Kidney epithelial cell (primary cell): ENCODE measurements at regions not wholly inside any gene's neighbourhood (a gene's known extent, or its start where the extent isn't known, plus 50 kb on each side); places are given as distances from the start of the nearest gene placed in this dataset.
A peak's percentile ranks its signal among the peaks of the same experiment; 100 is the strongest.

Source experiments
- DNase-seq: peaks from one replicate; pipeline ENCODE4 v3.0.0-alpha.2; 2010; ENCODE audit warnings: low read depth
- H3K27me3 ChIP-seq: 2 replicates; pipeline ENCODE4 v1.6.0; 2011; ENCODE audit warnings: low read length; ENCODE audit not compliant: control insufficient read depth, insufficient read depth
- H3K36me3 ChIP-seq: 2 replicates; pipeline ENCODE4 v1.5.1; 2011; ENCODE audit warnings: low read length; ENCODE audit not compliant: control insufficient read depth, insufficient read depth
- H3K4me3 ChIP-seq: 2 replicates; pipeline ENCODE4 v1.5.1; 2011; ENCODE audit warnings: low read depth, mild to moderate bottlenecking, control low read depth, low read length
- TF ChIP-seq, protein P1 (sequence below): IDR thresholded peaks from 2 replicates; pipeline ENCODE4 v1.5.1; 2011; ENCODE audit warnings: mild to moderate bottlenecking, moderate library complexity, low read length, control low read depth, inconsistent platforms; ENCODE audit not compliant: insufficient read depth, poor library complexity, severe bottlenecking

DNA sequence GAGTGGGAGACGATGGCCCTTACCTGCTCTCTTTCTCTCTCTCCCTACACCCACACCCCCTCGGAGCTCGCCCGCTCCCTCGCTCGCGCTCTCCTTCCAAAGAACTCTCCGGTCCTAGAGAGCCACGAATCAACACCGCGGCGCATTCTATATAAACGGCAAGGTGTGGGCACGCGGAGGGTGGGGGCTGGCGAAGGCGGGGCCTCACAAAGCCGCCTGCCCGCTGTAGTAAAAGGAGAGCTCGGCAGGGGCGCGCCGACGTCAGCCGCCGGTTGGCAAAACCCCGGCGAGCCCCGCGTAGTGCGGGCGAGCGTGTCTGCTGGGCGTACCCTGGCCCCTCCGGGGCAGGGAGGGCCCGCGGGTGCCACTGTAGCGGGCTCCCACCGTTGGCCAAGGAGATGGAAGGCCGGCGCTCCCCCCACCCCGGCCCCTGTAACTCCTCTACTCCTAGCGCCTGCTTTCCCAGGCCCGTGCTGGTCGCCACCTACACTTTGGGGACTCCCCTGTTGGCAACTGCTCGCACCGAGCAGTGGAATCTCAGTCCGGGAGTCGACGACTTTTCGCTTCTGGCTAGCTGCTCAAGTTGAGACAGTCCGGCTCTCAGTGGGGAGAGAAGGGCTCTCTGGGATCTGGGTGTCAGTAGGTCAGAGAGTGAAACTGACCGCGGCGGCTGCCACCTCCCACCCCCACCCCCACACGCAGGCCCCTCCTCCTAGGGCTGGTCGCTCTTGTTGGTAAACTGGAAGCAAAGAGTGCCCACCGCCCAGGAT, 325.5 kb upstream of the F9 start:
- TF ChIP-seq, protein P1, sequence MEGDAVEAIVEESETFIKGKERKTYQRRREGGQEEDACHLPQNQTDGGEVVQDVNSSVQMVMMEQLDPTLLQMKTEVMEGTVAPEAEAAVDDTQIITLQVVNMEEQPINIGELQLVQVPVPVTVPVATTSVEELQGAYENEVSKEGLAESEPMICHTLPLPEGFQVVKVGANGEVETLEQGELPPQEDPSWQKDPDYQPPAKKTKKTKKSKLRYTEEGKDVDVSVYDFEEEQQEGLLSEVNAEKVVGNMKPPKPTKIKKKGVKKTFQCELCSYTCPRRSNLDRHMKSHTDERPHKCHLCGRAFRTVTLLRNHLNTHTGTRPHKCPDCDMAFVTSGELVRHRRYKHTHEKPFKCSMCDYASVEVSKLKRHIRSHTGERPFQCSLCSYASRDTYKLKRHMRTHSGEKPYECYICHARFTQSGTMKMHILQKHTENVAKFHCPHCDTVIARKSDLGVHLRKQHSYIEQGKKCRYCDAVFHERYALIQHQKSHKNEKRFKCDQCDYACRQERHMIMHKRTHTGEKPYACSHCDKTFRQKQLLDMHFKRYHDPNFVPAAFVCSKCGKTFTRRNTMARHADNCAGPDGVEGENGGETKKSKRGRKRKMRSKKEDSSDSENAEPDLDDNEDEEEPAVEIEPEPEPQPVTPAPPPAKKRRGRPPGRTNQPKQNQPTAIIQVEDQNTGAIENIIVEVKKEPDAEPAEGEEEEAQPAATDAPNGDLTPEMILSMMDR = no peak
- H3K4me3 ChIP-seq = peak overlapping the region; percentile 40
- DNase-seq = no peak
- peaks cover 15% of the 10 kb centered on the region for H3K27me3 ChIP-seq
- no peaks in the 10 kb centered on the region for H3K36me3 ChIP-seq

DNA sequence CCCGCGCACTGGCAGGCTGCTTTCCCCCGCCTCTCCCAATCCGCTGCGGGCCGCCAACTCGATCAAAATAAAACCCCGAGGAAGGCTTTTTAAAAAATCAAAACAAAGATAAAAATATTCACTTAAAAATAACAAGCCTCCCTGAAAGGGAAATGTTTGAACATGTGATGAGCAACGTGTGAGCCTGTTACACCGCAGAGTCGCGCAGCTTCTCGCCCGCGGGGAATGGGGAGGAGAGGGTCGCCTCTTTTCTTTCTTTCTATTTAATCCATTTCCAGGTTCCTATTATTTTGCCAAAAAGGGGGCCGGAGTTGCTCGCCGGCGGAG, 326.0 kb upstream of the F9 start:
- Histone ChIP-seq H3K4me3 (peak overlapping the region; percentile 40), H3K36me3 (no peaks in the 10 kb centered on the region), H3K27me3 (peaks cover 15% of the 10 kb centered on the region)
- no peak for DNase-seq
- TF ChIP-seq, protein P1 = no peak

DNA sequence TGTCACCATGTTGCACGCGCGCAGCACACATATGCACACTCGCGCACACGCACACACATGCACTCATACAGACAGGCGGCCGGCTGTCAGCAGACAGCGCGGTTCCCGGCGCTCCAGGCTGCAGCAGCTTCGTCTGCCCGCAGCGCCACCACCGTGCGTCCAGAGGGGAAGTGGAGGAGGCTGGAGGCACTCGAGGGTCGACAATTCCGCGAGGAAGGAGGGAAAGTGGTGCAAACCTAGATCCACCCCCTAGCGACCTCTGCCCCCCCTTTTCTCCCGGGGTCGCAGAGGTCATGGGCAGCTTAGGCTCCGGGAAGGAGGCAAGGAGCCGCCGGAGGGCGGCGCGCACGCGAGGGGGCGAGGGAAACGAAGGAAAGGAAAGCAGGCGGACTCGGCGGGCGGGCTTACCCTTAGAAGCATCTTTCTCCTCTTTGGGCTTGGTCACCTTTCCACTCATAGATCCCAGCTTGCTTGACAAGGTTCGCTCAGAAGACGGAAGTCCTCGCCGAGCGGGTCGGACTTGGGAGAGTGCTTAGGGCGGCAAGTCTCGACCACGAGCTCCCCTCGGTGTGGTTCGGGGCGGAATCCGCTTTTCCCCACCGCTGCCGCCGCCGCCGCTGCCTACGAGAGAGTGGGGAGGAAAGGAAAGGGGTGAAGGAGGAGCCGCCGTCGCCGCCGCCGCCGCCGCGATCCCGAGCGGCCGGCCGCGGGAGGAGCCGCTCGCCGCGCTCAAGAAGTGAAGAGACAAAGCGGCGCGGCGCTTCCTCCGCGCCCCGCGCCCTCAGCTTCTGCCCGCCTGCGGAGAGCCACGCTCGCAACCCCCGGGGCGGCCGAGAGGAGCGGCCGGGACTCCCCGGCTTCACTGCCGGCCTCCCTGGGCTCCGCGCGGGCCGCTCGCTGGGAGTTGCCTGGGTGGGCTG, 326.6 kb upstream of the F9 start:
- TF ChIP-seq, protein P1 = no peak
- Histone ChIP-seq H3K36me3 (no peaks in the 10 kb centered on the region), H3K27me3 (peaks cover 15% of the 10 kb centered on the region), H3K4me3 (peak overlapping the region; percentile 40)
- DNase-seq = no peak

DNA sequence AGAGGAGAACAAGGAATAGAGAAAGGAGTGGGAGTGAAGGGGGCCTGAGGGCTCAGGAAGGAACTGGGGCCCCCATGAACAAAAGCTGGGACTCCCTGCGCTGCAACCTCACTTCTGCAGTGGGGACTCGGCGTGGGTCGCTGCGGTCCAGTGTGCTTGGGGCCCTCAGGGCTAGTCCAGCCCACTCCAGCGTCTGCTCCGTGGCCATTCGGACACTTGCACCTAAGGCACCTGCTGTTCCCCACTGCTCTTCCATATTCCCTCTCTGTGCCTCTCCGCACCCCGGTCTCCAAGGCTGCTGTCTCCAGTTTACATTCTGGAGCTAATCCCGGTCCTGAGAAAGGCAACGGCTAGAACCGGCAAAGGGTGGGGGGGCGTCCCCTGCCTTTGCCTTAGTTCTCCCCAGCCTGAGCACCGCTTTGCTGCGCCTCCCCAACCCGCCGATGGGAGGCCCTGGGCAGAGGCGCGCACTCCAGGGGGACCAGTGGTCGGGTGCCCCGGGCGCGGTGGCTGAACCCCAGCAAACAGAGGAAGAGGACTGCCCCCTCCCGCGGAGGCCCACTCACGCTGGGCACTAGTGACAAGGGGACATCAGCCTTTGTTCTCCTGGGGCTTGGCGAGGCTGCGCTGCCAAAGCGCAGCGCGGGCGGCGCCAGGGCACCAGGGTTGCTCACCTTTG, 327.7 kb upstream of the F9 start:
- Histone ChIP-seq H3K27me3 (peaks cover 15% of the 10 kb centered on the region), H3K4me3 (no peak overlapping the region), H3K36me3 (no peaks in the 10 kb centered on the region)
- DNase-seq = no peak
- TF ChIP-seq, protein P1 = no peak

DNA sequence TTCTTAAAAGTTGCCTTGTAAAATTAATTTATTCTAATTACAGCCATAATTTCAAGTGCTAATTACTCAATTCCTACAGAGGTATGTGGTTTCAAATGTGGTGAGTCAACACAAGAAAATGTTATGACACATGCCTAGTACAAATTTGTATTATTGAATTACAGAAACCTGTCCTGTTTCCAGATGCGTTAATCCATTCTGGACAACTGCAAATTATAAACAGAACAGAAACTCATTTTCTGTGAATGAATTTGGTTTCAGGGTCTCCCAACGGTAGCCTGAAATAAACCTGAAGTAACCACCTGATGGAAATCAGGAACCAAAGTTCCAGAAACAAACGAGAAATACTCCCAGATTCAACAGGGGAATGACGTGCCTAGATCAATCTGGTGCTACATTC, 328.6 kb upstream of the F9 start:
- DNase-seq = no peak
- H3K27me3 ChIP-seq = peaks cover 15% of the 10 kb centered on the region
- no peak overlapping the region for H3K4me3 ChIP-seq
- no peaks in the 10 kb centered on the region for H3K36me3 ChIP-seq
- TF ChIP-seq, protein P1 = no peak
